Karpas-422 (cell line): ENCODE measurements at regions not wholly inside any gene's neighbourhood (a gene's known extent, or its start where the extent isn't known, plus 50 kb on each side); places are given as distances from the start of the nearest gene placed in this dataset.

ENCODE experiments used
- DNase-seq: peaks from one replicate; pipeline ENCODE4 v3.0.0-alpha.2; 2015
- H2AFZ ChIP-seq: fragments of 200-600 bp; sonication (generic); 2 replicates; pipeline ENCODE4 v1.6.1; 2014; ENCODE audit warnings: antibody characterized with exemption, low read length, mixed read lengths
- H3K27ac ChIP-seq: fragments of 200-600 bp; sonication (generic); 2 replicates; pipeline ENCODE4 v1.5.1; 2014; ENCODE audit warnings: mild to moderate bottlenecking, low read length, moderate library complexity
- H3K27me3 ChIP-seq: fragments of 200-600 bp; sonication (generic); 2 replicates; pipeline ENCODE4 v1.6.1; 2014; ENCODE audit warnings: low read length, mixed read lengths
- H3K36me3 ChIP-seq: fragments of 200-600 bp; sonication (generic); 2 replicates; pipeline ENCODE4 v1.6.1; 2014; ENCODE audit warnings: low read length, mixed read lengths; ENCODE audit not compliant: insufficient read depth
- H3K4me1 ChIP-seq: fragments of 200-600 bp; sonication (generic); 2 replicates; pipeline ENCODE4 v1.6.1; 2014; ENCODE audit warnings: mild to moderate bottlenecking, low read length, mixed read lengths
- H3K4me2 ChIP-seq: fragments of 200-600 bp; sonication (generic); 2 replicates; pipeline ENCODE4 v1.6.1; 2014; ENCODE audit warnings: low read length, low read depth, mild to moderate bottlenecking; ENCODE audit not compliant: poor library complexity, severe bottlenecking
- H3K4me3 ChIP-seq: fragments of 200-600 bp; sonication (generic); 2 replicates; pipeline ENCODE4 v1.5.1; 2014; ENCODE audit warnings: mild to moderate bottlenecking, antibody characterized with exemption, low read length, mixed read lengths
- H3K79me2 ChIP-seq: fragments of 200-600 bp; sonication (generic); 2 replicates; pipeline ENCODE4 v1.6.1; 2014; ENCODE audit warnings: mild to moderate bottlenecking, low read length, mixed read lengths
- H3K9ac ChIP-seq: fragments of 200-600 bp; sonication (generic); 2 replicates; pipeline ENCODE4 v1.6.0; 2014; ENCODE audit warnings: low read length
- H3K9me2 ChIP-seq: fragments of 200-600 bp; sonication (generic), shearing (Covaris generic); replicated peaks from 2 replicates; pipeline ENCODE4 v1.6.0; 2014; ENCODE audit warnings: mild to moderate bottlenecking, low read length, moderate library complexity; ENCODE audit not compliant: insufficient read depth
- H3K9me3 ChIP-seq: fragments of 300-700, 200-600 bp; sonication (generic); 2 replicates; pipeline ENCODE4 v1.6.1; 2014; ENCODE audit warnings: low read length, mixed read lengths
- H4K20me1 ChIP-seq: fragments of 200-600 bp; sonication (generic); 2 replicates; pipeline ENCODE4 v1.6.1; 2014; ENCODE audit warnings: mild to moderate bottlenecking, antibody characterized with exemption, low read length, low read depth; ENCODE audit not compliant: insufficient read depth

- DNase-seq: no peak
- Histone ChIP-seq H3K27ac (no peak overlapping the region), H3K79me2 (no peaks in the 10 kb centered on the region), H3K9ac (no peak overlapping the region), H3K9me2 (no peaks in the 10 kb centered on the region), H2AFZ (no peak overlapping the region), H3K4me2 (no peak overlapping the region), H3K4me3 (no peak overlapping the region), H3K36me3 (no peaks in the 10 kb centered on the region), H3K27me3 (no peaks in the 10 kb centered on the region), H3K9me3 (no peaks in the 10 kb centered on the region), H3K4me1 (no peaks in the 10 kb centered on the region), H4K20me1 (no peaks in the 10 kb centered on the region)
These were observed 51.1 kb downstream of the DOP1B start for GRCh38 chr21:36207577-36208320.

GRCh38 chr21:36208326-36209013 is 51.8 kb downstream of the DOP1B start:
- Histone ChIP-seq H3K9me3 (no peaks in the 10 kb centered on the region), H3K79me2 (no peaks in the 10 kb centered on the region), H3K27me3 (no peaks in the 10 kb centered on the region), H3K27ac (no peak overlapping the region), H3K4me3 (no peak overlapping the region), H3K36me3 (no peaks in the 10 kb centered on the region), H3K9ac (no peak overlapping the region), H3K4me1 (no peaks in the 10 kb centered on the region), H4K20me1 (no peaks in the 10 kb centered on the region), H3K4me2 (no peak overlapping the region), H2AFZ (no peak overlapping the region), H3K9me2 (no peaks in the 10 kb centered on the region)
- no peak for DNase-seq

- H4K20me1 ChIP-seq: no peaks in the 10 kb centered on the region
- peak; percentile 84 for DNase-seq
- no peaks in the 10 kb centered on the region for H3K27me3 ChIP-seq
- H3K4me2 ChIP-seq: no peak overlapping the region
- no peaks in the 10 kb centered on the region for H3K79me2 ChIP-seq
- no peak overlapping the region for H3K27ac ChIP-seq
- H3K9me2 ChIP-seq: no peaks in the 10 kb centered on the region
- H3K4me3 ChIP-seq: no peak overlapping the region
- no peaks in the 10 kb centered on the region for H3K36me3 ChIP-seq
- H2AFZ ChIP-seq: no peak overlapping the region
- no peaks in the 10 kb centered on the region for H3K9me3 ChIP-seq
- H3K9ac ChIP-seq: no peak overlapping the region
- no peaks in the 10 kb centered on the region for H3K4me1 ChIP-seq
These were observed 53.1 kb downstream of the DOP1B start for GRCh38 chr21:36209626-36210171.

- Histone ChIP-seq H3K27ac (no peak overlapping the region), H3K4me2 (no peak overlapping the region), H3K36me3 (no peaks in the 10 kb centered on the region)
These were observed 54.4 kb downstream of the DOP1B start for GRCh38 chr21:36210779-36211659.

GRCh38 chr21:36211660-36212512 is 55.3 kb downstream of the DOP1B start:
- Histone ChIP-seq H3K9me2 (no peaks in the 10 kb centered on the region), H3K27ac (no peak overlapping the region), H3K4me3 (no peak overlapping the region), H3K9me3 (no peaks in the 10 kb centered on the region), H4K20me1 (no peaks in the 10 kb centered on the region), H2AFZ (no peak overlapping the region), H3K27me3 (no peaks in the 10 kb centered on the region), H3K79me2 (no peaks in the 10 kb centered on the region), H3K4me2 (no peak overlapping the region), H3K9ac (no peak overlapping the region), H3K4me1 (no peaks in the 10 kb centered on the region), H3K36me3 (no peaks in the 10 kb centered on the region)
- no peak for DNase-seq

More at GRCh38 chr21:36210779-36211659, 54.4 kb downstream of the DOP1B start:
- no peak overlapping the region for H2AFZ ChIP-seq
- no peaks in the 10 kb centered on the region for H3K9me2 ChIP-seq
- no peak for DNase-seq
- H3K9me3 ChIP-seq: no peaks in the 10 kb centered on the region
- no peaks in the 10 kb centered on the region for H3K79me2 ChIP-seq
- no peaks in the 10 kb centered on the region for H3K4me1 ChIP-seq
- H3K4me3 ChIP-seq: no peak overlapping the region
- no peaks in the 10 kb centered on the region for H3K27me3 ChIP-seq
- H4K20me1 ChIP-seq: no peaks in the 10 kb centered on the region
- H3K9ac ChIP-seq: no peak overlapping the region

GRCh38 chr21:36212513-36212780 is 55.8 kb downstream of the DOP1B start:
- H3K9ac ChIP-seq: no peak overlapping the region
- no peaks in the 10 kb centered on the region for H4K20me1 ChIP-seq
- no peaks in the 10 kb centered on the region for H3K9me3 ChIP-seq
- H3K27me3 ChIP-seq: no peaks in the 10 kb centered on the region
- no peak for DNase-seq
- H3K4me2 ChIP-seq: no peak overlapping the region
- H3K36me3 ChIP-seq: no peaks in the 10 kb centered on the region
- H3K9me2 ChIP-seq: no peaks in the 10 kb centered on the region
- no peak overlapping the region for H3K4me3 ChIP-seq
- no peak overlapping the region for H2AFZ ChIP-seq
- no peak overlapping the region for H3K27ac ChIP-seq
- H3K79me2 ChIP-seq: no peaks in the 10 kb centered on the region
- no peaks in the 10 kb centered on the region for H3K4me1 ChIP-seq

- Histone ChIP-seq H3K4me1 (no peaks in the 10 kb centered on the region), H4K20me1 (no peaks in the 10 kb centered on the region), H3K79me2 (no peaks in the 10 kb centered on the region), H2AFZ (no peak overlapping the region), H3K9me3 (no peaks in the 10 kb centered on the region), H3K4me3 (no peak overlapping the region), H3K9ac (no peak overlapping the region), H3K36me3 (no peaks in the 10 kb centered on the region), H3K9me2 (no peaks in the 10 kb centered on the region), H3K4me2 (no peak overlapping the region), H3K27me3 (no peaks in the 10 kb centered on the region), H3K27ac (no peak overlapping the region)
- DNase-seq: no peak
These were observed 57.9 kb downstream of the DOP1B start for GRCh38 chr21:36214561-36214960.
